SH-SY5Y (cell line): ENCODE measurements at regions not wholly inside any gene's neighbourhood (a gene's known extent, or its start where the extent isn't known, plus 50 kb on each side); places are given as distances from the start of the nearest gene placed in this dataset.

Experiments used
- GATA2 ChIP-seq: IDR thresholded peaks from 2 replicates; pipeline ENCODE4 v1.6.1; 2011; ENCODE audit warnings: mild to moderate bottlenecking, low read depth, low read length
- GATA3 ChIP-seq: IDR thresholded peaks from 2 replicates; pipeline ENCODE4 v1.6.1; 2011; ENCODE audit warnings: low read depth, mild to moderate bottlenecking, low read length, moderate library complexity

DNA sequence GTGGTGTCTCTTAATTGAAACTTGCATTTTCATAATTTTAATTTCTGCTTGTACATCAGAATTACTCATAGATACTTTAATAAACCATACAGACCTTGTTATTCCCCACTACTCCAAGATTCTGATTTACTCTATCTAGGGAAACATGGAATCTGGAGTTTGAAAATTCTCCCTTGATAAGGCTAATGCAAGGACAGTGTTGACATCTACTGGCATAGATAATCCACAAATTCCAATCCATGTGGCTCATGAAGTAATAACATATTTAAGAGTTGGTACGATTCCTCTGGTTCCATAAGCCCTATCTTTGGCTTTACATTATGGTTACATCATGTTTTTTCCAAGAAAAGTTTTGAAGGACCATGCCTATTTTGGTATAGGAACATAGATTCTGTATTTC is 759.2 kb downstream of the TLR4 start:
- no peak for TF ChIP-seq GATA2
- no peak for TF ChIP-seq GATA3
